Astrocyte (in vitro differentiated cells and primary cell): ENCODE measurements at regions not wholly inside any gene's neighbourhood (a gene's known extent, or its start where the extent isn't known, plus 50 kb on each side); places are given as distances from the start of the nearest gene placed in this dataset.
"Not testable (repeated sequence)": the region's sequence is repeated elsewhere in the genome, so short reads cannot be mapped to it uniquely, and the experiment has no call there.

ENCODE experiments used
- DNase-seq: peaks from one replicate; pipeline ENCODE4 v3.0.0-alpha.2; 2010; ENCODE audit warnings: low read depth
- FAIRE-seq: peaks from 2 replicates; lab custom pipeline; 2011; peaks lifted over from hg19 to GRCh38; lab: Jason Lieb, UNC
- H2AFZ ChIP-seq: 2 replicates; pipeline ENCODE4 v1.6.0; 2012; ENCODE audit warnings: low read depth, low read length, inconsistent platforms
- H3K27ac ChIP-seq: 2 replicates; pipeline ENCODE4 v1.5.1; 2011; ENCODE audit warnings: low read depth, low read length, inconsistent platforms
- H3K27me3 ChIP-seq: 2 replicates; pipeline ENCODE4 v1.6.0; 2011; ENCODE audit warnings: low read length, inconsistent platforms; ENCODE audit not compliant: insufficient read depth
- H3K36me3 ChIP-seq: 2 replicates; pipeline ENCODE4 v1.5.1; 2011; ENCODE audit warnings: low read length, inconsistent platforms; ENCODE audit not compliant: insufficient read depth
- H3K4me1 ChIP-seq: 2 replicates; pipeline ENCODE4 v1.5.1; 2011; ENCODE audit warnings: low read length, inconsistent platforms; ENCODE audit not compliant: insufficient read depth
- H3K4me2 ChIP-seq: 2 replicates; pipeline ENCODE4 v1.6.0; 2012; ENCODE audit warnings: low read length, inconsistent platforms
- H3K4me3 ChIP-seq: 2 replicates; pipeline ENCODE4 v1.5.1; 2011; ENCODE audit warnings: low read depth, mild to moderate bottlenecking, low read length, inconsistent platforms; ENCODE audit not compliant: insufficient read depth
- H3K79me2 ChIP-seq: 2 replicates; pipeline ENCODE4 v1.6.0; 2012; ENCODE audit warnings: mild to moderate bottlenecking, low read length, inconsistent platforms; ENCODE audit not compliant: insufficient read depth
- H3K9ac ChIP-seq: 2 replicates; pipeline ENCODE4 v1.6.0; 2012; ENCODE audit warnings: mild to moderate bottlenecking, low read length, inconsistent platforms
- H3K9me3 ChIP-seq: 2 replicates; pipeline ENCODE4 v1.5.1; 2012; ENCODE audit warnings: low read depth, mild to moderate bottlenecking, low read length, inconsistent platforms; ENCODE audit not compliant: insufficient read depth
- H4K20me1 ChIP-seq: 2 replicates; pipeline ENCODE4 v1.6.0; 2012; ENCODE audit warnings: low read length, inconsistent platforms; ENCODE audit not compliant: insufficient read depth
- H3K27ac Mint-ChIP-seq: one replicate; pipeline ENCODE4 v1.8.0; 2021; ENCODE audit warnings: mild to moderate bottlenecking, mixed read lengths; ENCODE audit not compliant: unreplicated experiment
- H3K27me3 Mint-ChIP-seq: one replicate; pipeline ENCODE4 v1.8.0; 2021; ENCODE audit warnings: low read depth, mixed read lengths; ENCODE audit not compliant: unreplicated experiment
- H3K36me3 Mint-ChIP-seq: one replicate; pipeline ENCODE4 v1.8.0; 2021; ENCODE audit warnings: low read depth, mixed read lengths; ENCODE audit not compliant: unreplicated experiment
- H3K4me1 Mint-ChIP-seq: one replicate; pipeline ENCODE4 v1.8.0; 2021; ENCODE audit warnings: low read depth, mixed read lengths; ENCODE audit not compliant: unreplicated experiment
- H3K4me3 Mint-ChIP-seq: one replicate; pipeline ENCODE4 v1.8.0; 2021; ENCODE audit warnings: mild to moderate bottlenecking, moderate library complexity, mixed read lengths; ENCODE audit not compliant: unreplicated experiment
- H3K9me3 Mint-ChIP-seq: one replicate; pipeline ENCODE4 v1.8.0; 2021; ENCODE audit warnings: mild to moderate bottlenecking, mixed read lengths; ENCODE audit not compliant: unreplicated experiment
- CTCF ChIP-seq: IDR thresholded peaks from 2 replicates; pipeline ENCODE4 v1.5.1; 2011; ENCODE audit warnings: low read depth, mild to moderate bottlenecking, inconsistent platforms, low read length, moderate library complexity; ENCODE audit not compliant: insufficient read depth
- EZH2 ChIP-seq: IDR thresholded peaks from 2 replicates; pipeline ENCODE4 v1.6.1; 2012; ENCODE audit warnings: mild to moderate bottlenecking, low read length, inconsistent platforms; ENCODE audit not compliant: insufficient read depth

DNA sequence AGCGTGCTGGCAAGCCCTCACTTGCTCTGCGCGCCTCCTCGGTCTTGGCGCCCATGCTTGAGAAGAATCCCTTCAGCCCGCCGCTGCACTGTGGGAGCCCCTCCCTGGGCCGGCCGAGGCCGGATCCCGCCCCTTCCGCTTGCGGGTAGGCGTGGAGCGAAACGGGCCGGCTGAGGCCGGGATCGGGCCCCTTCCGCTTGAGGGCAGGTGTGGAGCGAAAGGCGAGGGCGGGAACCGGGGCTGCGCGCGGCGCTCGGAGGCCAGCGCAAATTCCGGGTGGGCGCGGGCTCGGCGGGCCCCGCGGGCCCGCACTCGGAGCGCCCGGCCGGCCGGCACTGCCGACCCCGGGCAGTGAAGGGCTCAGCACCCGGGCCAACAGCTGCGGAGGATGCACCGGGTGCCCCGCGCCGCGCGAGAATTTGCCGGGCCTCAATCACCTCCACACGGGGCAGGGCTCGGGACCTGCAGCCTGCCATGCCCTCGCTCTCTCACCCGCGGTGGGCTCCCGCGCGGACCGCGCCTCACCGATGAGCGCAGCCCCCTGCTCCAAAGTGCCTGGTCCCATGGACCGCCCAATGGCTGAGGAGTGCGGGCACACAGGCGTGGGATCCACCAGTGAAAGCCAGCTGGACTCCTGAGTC is 58.1 kb upstream of the GBA3 start:
- Histone ChIP-seq H3K9ac (no peak overlapping the region), H4K20me1 (no peaks in the 10 kb centered on the region), H3K27me3 (no peaks in the 10 kb centered on the region), H3K4me2 (no peak overlapping the region), H2AFZ (no peak overlapping the region), H3K4me1 (no peaks in the 10 kb centered on the region), H3K36me3 (no peaks in the 10 kb centered on the region), H3K79me2 (no peaks in the 10 kb centered on the region), H3K27ac (no peak overlapping the region), H3K9me3 (peaks cover 2% of the 10 kb centered on the region), H3K4me3 (no peak overlapping the region)
- no peaks in the 10 kb centered on the region for H3K27me3 Mint-ChIP-seq
- H3K27ac Mint-ChIP-seq, result no peak overlapping the region
- no peaks in the 10 kb centered on the region for H3K36me3 Mint-ChIP-seq
- DNase-seq (no peak), FAIRE-seq (no peak)
- H3K4me3 Mint-ChIP-seq, result no peak overlapping the region
- TF ChIP-seq EZH2, result no peak
- TF ChIP-seq CTCF, result no peak
- H3K4me1 Mint-ChIP-seq, result no peaks in the 10 kb centered on the region
- no peaks in the 10 kb centered on the region for H3K9me3 Mint-ChIP-seq

DNA sequence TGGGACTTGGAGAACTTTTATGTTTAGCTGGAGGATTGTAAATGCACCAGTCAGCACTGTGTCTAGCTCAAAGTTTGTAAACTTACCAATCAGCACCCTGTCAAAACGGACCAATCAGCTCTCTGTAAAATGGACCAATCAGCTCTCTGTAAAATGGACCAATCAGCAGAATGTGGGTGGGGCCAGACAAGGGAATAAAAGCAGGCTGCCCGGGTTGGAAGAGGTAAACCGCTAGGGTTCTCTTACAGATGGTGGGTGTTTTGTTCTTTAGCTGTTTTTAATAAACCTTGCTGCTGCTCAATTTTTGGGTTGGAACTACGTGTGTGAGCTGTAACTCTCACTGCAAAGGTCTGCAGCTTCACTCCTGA is 57.6 kb upstream of the GBA3 start:
- H3K4me3 Mint-ChIP-seq, result not testable (repeated sequence)

DNA sequence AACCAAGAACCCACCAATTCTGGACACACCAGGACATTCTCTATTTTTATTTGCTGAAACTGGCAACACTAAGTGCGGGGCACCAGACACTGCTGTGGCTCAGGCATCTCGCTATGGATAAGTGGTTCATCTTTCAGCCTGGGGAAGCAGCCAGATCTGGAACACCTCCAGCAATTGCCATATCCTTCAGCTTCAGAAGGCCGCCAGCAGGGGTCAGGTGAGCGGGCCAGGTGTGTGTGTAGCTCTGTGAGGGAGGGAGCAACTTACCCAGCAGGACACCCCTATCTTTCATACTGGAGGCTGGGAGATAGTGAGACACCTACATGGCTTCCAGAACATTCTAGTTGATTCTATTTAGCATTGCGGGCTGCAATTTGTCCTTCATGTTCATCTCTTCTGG is 57.0 kb upstream of the GBA3 start:
- H3K27me3 Mint-ChIP-seq, result no peaks in the 10 kb centered on the region
- no peaks in the 10 kb centered on the region for H3K4me1 Mint-ChIP-seq
- Histone ChIP-seq H3K27ac (no peak overlapping the region), H3K4me1 (no peaks in the 10 kb centered on the region), H3K79me2 (no peaks in the 10 kb centered on the region), H3K36me3 (no peaks in the 10 kb centered on the region), H4K20me1 (no peaks in the 10 kb centered on the region), H2AFZ (no peak overlapping the region), H3K9me3 (peaks cover 2% of the 10 kb centered on the region), H3K9ac (no peak overlapping the region), H3K27me3 (no peaks in the 10 kb centered on the region), H3K4me3 (no peak overlapping the region), H3K4me2 (no peak overlapping the region)
- no peaks in the 10 kb centered on the region for H3K36me3 Mint-ChIP-seq
- peaks cover 3% of the 10 kb centered on the region for H3K9me3 Mint-ChIP-seq
- no peak for TF ChIP-seq EZH2
- TF ChIP-seq CTCF, result no peak
- DNase-seq (no peak), FAIRE-seq (no peak)
- H3K27ac Mint-ChIP-seq, result no peak overlapping the region
- H3K4me3 Mint-ChIP-seq, result no peak overlapping the region

More for the DNA sequence above, 57.6 kb upstream of the GBA3 start:
- not testable (repeated sequence) for H3K4me2 ChIP-seq, H3K9ac ChIP-seq, H3K79me2 ChIP-seq, DNase-seq, H3K27me3 ChIP-seq, H2AFZ ChIP-seq, H3K27ac Mint-ChIP-seq, H3K27ac ChIP-seq, H3K4me3 ChIP-seq, H3K27me3 Mint-ChIP-seq, H3K9me3 ChIP-seq, H3K4me1 ChIP-seq, H3K4me1 Mint-ChIP-seq, H3K9me3 Mint-ChIP-seq, H3K36me3 Mint-ChIP-seq, H3K36me3 ChIP-seq, FAIRE-seq, H4K20me1 ChIP-seq
